A549 (cell line): ENCODE measurements at regions not wholly inside any gene's neighbourhood (a gene's known extent, or its start where the extent isn't known, plus 50 kb on each side); places are given as distances from the start of the nearest gene placed in this dataset.

Experiments
- ATAC-seq, 2 experiments: fragments of 200-7000 bp in 1 of 2; fragments of >200 bp in 1 of 2; cut with Nextera tagmentation in 1 of 2; cut with Tn5 transposase in 1 of 2; 3 replicates each; pipeline versions ENCODE4 v1.8.0 to v1.9.1; 2018 to 2020; ENCODE audit warnings: mild to moderate bottlenecking in 1 of 2, moderate library complexity in 1 of 2
- CTCF ChIA-PET: fragments of 300-600 bp; sonication (Branson Sonifier 250); formaldehyde crosslinking; extraction: SDS; loops from one replicate; lab custom pipeline; 2021; ENCODE audit warnings: antibody characterized with exemption, inconsistent platforms; lab: Yijun Ruan, JAX
- POLR2A ChIA-PET: fragments of 350-600 bp; formaldehyde crosslinking; extraction: SDS; loops from one replicate; lab custom pipeline; 2021; ENCODE audit warnings: antibody characterized with exemption, inconsistent platforms; lab: Yijun Ruan, JAX
- DNase-seq, 2 experiments: peaks; one replicate each; pipeline versions ENCODE4 v3.0.0 to v3.0.0-alpha.2; 2011 to 2016; ENCODE audit warnings: low read depth in 1 of 2, low spot score in 1 of 2
- FAIRE-seq: peaks from 2 replicates; lab custom pipeline; 2011; peaks lifted over from hg19 to GRCh38; lab: Jason Lieb, UNC
- H3K27ac ChIP-seq, 2 experiments: fragments of >200 bp; sonication (Bioruptor Twin); formaldehyde crosslinking; 3 replicates each; pipeline ENCODE4 v1.5.1; 2016 to 2017
- H3K4me1 ChIP-seq: fragments of >200 bp; sonication (Bioruptor Twin); formaldehyde crosslinking; 3 replicates; pipeline ENCODE4 v1.6.1; 2016
- H3K4me2 ChIP-seq: fragments of >200 bp; sonication (Bioruptor Twin); formaldehyde crosslinking; 3 replicates; pipeline ENCODE4 v1.6.1; 2016
- H3K4me3 ChIP-seq: fragments of >200 bp; sonication (Bioruptor Twin); formaldehyde crosslinking; 3 replicates; pipeline ENCODE4 v1.5.1; 2016
- H3K9me3 ChIP-seq: fragments of >200 bp; sonication (Bioruptor Twin); formaldehyde crosslinking; 3 replicates; pipeline ENCODE4 v1.6.1; 2016
- CBX8 ChIP-seq: fragments of 200-600 bp; sonication (generic); IDR thresholded peaks from 2 replicates; pipeline ENCODE4 v1.6.1; 2016
- CEBPB ChIP-seq, 2 experiments: fragments of >200 bp in 1 of 2; sonication (Bioruptor Twin) in 1 of 2; formaldehyde crosslinking in 1 of 2; IDR thresholded peaks; 2 replicates each; pipeline ENCODE4 v1.6.1; 2012 to 2016
- CHD2 ChIP-seq: fragments of 150-350 bp; IDR thresholded peaks from 2 replicates; pipeline ENCODE4 v1.6.1; 2014; ENCODE audit warnings: low read length; ENCODE audit not compliant: partially characterized antibody
- EHF ChIP-seq: fragments of 250-450 bp; sonication (Bioruptor Pico); IDR thresholded peaks from 2 replicates; pipeline ENCODE4 v1.5.0; 2020; ENCODE audit warnings: mild to moderate bottlenecking
- EHMT2 ChIP-seq: fragments of 200-600 bp; sonication (generic); IDR thresholded peaks from 2 replicates; pipeline ENCODE4 v1.6.1; 2016; ENCODE audit warnings: antibody characterized with exemption, low read depth, mild to moderate bottlenecking, moderate library complexity
- ESRRA ChIP-seq: fragments of 150-350 bp; IDR thresholded peaks from 2 replicates; pipeline ENCODE4 v1.6.1; 2014; ENCODE audit warnings: mild to moderate bottlenecking, low read length, borderline replicate concordance
- FOSB ChIP-seq: fragments of 250-450 bp; sonication (Bioruptor Pico); IDR thresholded peaks from 2 replicates; pipeline ENCODE4 v1.5.0; 2020; ENCODE audit warnings: mild to moderate bottlenecking, moderate library complexity
- FOSL2 ChIP-seq, 2 experiments: fragments of 450-650 bp in 1 of 2; fragments of >200 bp in 1 of 2; sonication (Bioruptor Twin) in 1 of 2; formaldehyde crosslinking; IDR thresholded peaks; 2 replicates each; pipeline versions ENCODE4 v1.5.0 to v1.6.1; 2016 to 2020; ENCODE audit warnings: mild to moderate bottlenecking in 1 of 2, moderate library complexity in 1 of 2
- HMGXB4 ChIP-seq: fragments of 250-450 bp; sonication (Bioruptor Pico); IDR thresholded peaks from 2 replicates; pipeline ENCODE4 v1.5.0; 2021; ENCODE audit warnings: mild to moderate bottlenecking, moderate library complexity, borderline replicate concordance
- JUNB ChIP-seq: fragments of >200 bp; sonication (Bioruptor Twin); formaldehyde crosslinking; IDR thresholded peaks from 2 replicates; pipeline ENCODE4 v1.6.1; 2016
- MAFK ChIP-seq: fragments of 450-650 bp; IDR thresholded peaks from 2 replicates; pipeline ENCODE4 v1.6.1; 2014; ENCODE audit not compliant: partially characterized antibody
- MAX ChIP-seq: IDR thresholded peaks from 2 replicates; pipeline ENCODE4 v1.6.1; 2012
- NR3C1 ChIP-seq: fragments of >200 bp; sonication (Bioruptor Twin); formaldehyde crosslinking; IDR thresholded peaks from 3 replicates; pipeline ENCODE4 v1.6.1; 2017
- PHF8 ChIP-seq: fragments of 200-600 bp; sonication (generic); IDR thresholded peaks from 2 replicates; pipeline ENCODE4 v1.6.1; 2016; ENCODE audit warnings: low read depth, mild to moderate bottlenecking, antibody characterized with exemption, moderate library complexity, borderline replicate concordance
- POLR2A ChIP-seq: IDR thresholded peaks from 2 replicates; pipeline ENCODE4 v1.6.1; 2012; ENCODE audit warnings: mild to moderate bottlenecking, low read length
- POLR2AphosphoS2 ChIP-seq: conservative IDR thresholded peaks from 2 replicates; pipeline ENCODE4 v1.6.1; 2012; ENCODE audit warnings: low read length, improper control_type of control experiment, inconsistent platforms
- RAD21 ChIP-seq, 2 experiments: fragments of >200 bp in 1 of 2; sonication (Bioruptor Twin) in 1 of 2; formaldehyde crosslinking in 1 of 2; IDR thresholded peaks in 1 of 2; conservative IDR thresholded peaks in 1 of 2; 2 replicates in 1 of 2; 3 replicates in 1 of 2; pipeline ENCODE4 v1.6.1; 2012 to 2018; ENCODE audit warnings: inconsistent platforms in 1 of 2
- RARB ChIP-seq: fragments of 250-450 bp; sonication (Bioruptor Pico); IDR thresholded peaks from 2 replicates; pipeline ENCODE4 v1.8.0; 2021; ENCODE audit warnings: mild to moderate bottlenecking, moderate library complexity
- SREBF2 ChIP-seq: fragments of 450-650 bp; IDR thresholded peaks from 2 replicates; pipeline ENCODE4 v1.6.1; 2014; ENCODE audit warnings: mild to moderate bottlenecking, moderate library complexity
- USF2 ChIP-seq: fragments of 450-650 bp; IDR thresholded peaks from 2 replicates; pipeline ENCODE4 v1.6.1; 2014; ENCODE audit warnings: antibody characterized with exemption
- ZFP36 ChIP-seq: fragments of 450-650 bp; IDR thresholded peaks from 2 replicates; pipeline ENCODE4 v1.6.1; 2014; ENCODE audit warnings: borderline replicate concordance; ENCODE audit not compliant: partially characterized antibody
- WGBS: methylation state at CpG from one replicate; pipeline ENCODE4 v1.1.6; 2017; ENCODE audit errors: missing lambda C conversion rate; 5-methylcytosine and 5-hydroxymethylcytosine counted together
- TF ChIP-seq, protein P1 (sequence below): IDR thresholded peaks from 2 replicates; pipeline ENCODE4 v1.6.1; 2012

DNA sequence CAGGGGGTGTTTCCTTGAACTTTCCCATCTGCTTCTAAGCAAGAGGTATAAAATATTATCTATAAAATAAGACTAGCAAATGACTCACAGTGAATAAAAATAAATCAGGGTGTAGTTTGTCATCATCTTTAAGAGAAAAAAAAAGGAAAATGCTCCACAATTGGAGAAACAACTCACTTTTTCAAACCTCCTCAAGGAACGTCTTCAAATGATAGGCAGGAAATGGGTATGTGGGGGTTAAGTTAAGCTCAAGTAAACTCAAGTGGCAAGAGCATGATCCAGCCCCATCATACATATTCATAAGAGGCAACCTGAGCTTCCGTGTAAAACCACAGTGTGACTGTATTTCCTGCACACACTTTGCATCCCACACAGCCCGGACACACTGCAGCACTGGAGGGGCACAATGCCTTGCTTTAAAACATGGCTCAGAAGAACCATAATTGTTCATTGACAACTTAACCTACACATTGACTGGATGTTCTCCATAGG is 58.5 kb upstream of the CEP85L start:
- peak overlapping the region; percentile 72 to 88 for H3K27ac ChIP-seq
- ChIA-PET POLR2A (interaction anchor here (0.8 to 2.3 kb wide), 3 partner anchors 23 to 184 kb away, joined by 3 to 8 read pairs (median 3); partner anchors contain the start of genes ASF1A and CEP85L), CTCF (no interaction called here)
- peak overlapping the region; percentile 93 for H3K4me2 ChIP-seq
- peak in 1 of 2 experiments; percentile 36 for DNase-seq
- peak in 1 of 2 experiments; percentile 55; a peak in 3 of 6 replicates for ATAC-seq
- TF ChIP-seq CHD2 = no peak
- TF ChIP-seq MAX = no peak
- no peak for TF ChIP-seq ZFP36
- TF ChIP-seq ESRRA = no peak
- TF ChIP-seq, all 56 proteins: peak for 0
- Histone ChIP-seq H3K9me3 (no peaks in the 10 kb centered on the region), H3K4me3 (peak overlapping the region; percentile 46), H3K4me1 (peaks cover 40% of the 10 kb centered on the region)
- no peak for FAIRE-seq
- 14% methylated on average over 3 of the region's 3 CpGs for WGBS

DNA sequence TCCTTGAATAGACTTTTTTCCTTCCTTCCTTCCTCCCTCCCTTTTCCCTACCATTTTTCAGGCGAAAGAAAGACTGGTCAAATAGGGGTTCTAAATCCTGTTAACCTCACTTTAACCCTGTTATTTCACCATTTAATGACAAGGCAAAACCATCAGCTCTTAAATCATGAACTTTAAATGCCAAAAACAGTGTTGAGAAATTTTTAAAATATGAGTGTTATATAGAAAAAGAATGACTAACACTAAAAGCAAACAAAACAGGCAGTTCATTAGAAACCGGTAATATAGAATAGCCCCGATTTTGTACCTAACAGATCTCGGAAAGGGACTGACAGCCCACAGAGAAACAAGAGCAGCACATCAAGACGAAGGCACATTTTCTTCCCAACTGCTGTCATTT is 57.4 kb upstream of the CEP85L start:
- peak in 1 of 2 experiments; percentile 54; a peak in 1 of 4 replicates for TF ChIP-seq CEBPB (IDR thresholded peaks at IDR 0.05)
- no peak for TF ChIP-seq NR3C1
- TF ChIP-seq MAFK = peak; percentile 54
- TF ChIP-seq JUNB = 0 out of 2 replicates have a peak, but pooled peaks have one; percentile 18
- no peak for TF ChIP-seq FOSL2 (IDR thresholded peaks at IDR 0.05)
- TF ChIP-seq FOSL2 (CRISPR knock-in tag; IDR thresholded peaks at IDR 0.05) = 0 out of 2 replicates have a peak, but pooled peaks have one; percentile 27
- no peak for TF ChIP-seq RAD21 (conservative IDR thresholded peaks at IDR 0.05 in 1 of 2, IDR thresholded peaks at IDR 0.05 in 1 of 2)
- peak; percentile 49; the same call in 1 of the 2 replicates for TF ChIP-seq RARB (CRISPR knock-in tag)
- Histone ChIP-seq H3K4me1 (peaks cover 40% of the 10 kb centered on the region), H3K27ac (peak overlapping the region; percentile 72 to 88), H3K4me3 (peak overlapping the region; percentile 46), H3K4me2 (peak overlapping the region; percentile 93), H3K9me3 (no peaks in the 10 kb centered on the region)
- ChIA-PET POLR2A (interaction anchor here (1.1 to 2.3 kb wide), 2 partner anchors 57 to 185 kb away, joined by 3 to 8 read pairs; partner anchors contain the start of genes ASF1A and CEP85L), CTCF (interaction anchor here (0.6 kb wide), 1 partner anchor 22 kb away, joined by 3 read pairs; no protein-coding TSS in a partner anchor)
- DNase-seq (peak in 1 of 2 experiments; percentile 57), ATAC-seq (peak; percentile 43 to 50; a peak in 4 of 6 replicates), FAIRE-seq (no peak)
- 6% methylated on average over 5 of the region's 5 CpGs for WGBS

DNA sequence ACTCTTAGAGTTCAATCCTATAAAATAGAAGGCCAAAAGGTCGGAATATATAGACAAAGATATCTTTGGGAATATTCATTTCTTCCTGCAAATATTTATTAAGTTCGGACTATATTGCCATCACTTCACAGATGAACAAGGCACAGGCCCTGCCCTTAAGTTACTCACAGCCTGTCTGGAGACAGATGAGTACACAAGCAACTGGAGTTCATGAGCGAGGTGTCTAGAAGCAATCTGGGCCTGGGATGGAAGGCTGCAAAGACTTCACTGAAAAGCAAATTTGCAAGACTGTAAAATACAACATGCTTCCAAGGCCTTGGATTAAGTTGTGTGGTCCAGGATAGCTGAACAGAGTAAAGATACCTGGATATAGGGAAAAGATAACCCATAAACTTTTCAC is 56.7 kb upstream of the CEP85L start:
- no peaks in the 10 kb centered on the region for H3K9me3 ChIP-seq
- peak in 1 of 2 experiments; percentile 58 for DNase-seq
- H3K4me3 ChIP-seq = peak overlapping the region; percentile 46; the same call in 2 of the 3 replicates
- ATAC-seq = peak in 1 of 2 experiments; percentile 62; a peak in 3 of 6 replicates
- ChIA-PET POLR2A (interaction anchor here (2.3 kb wide), 1 partner anchor 57 kb away, joined by 8 read pairs; the partner anchor contains the start of gene CEP85L), CTCF (no interaction called here)
- peak overlapping the region; percentile 64 to 88 for H3K27ac ChIP-seq
- H3K4me2 ChIP-seq = peak overlapping the region; percentile 93
- TF ChIP-seq CBX8 (no peak), POLR2A (no peak), HMGXB4 (no peak), FOSB (CRISPR knock-in tag) (no peak), PHF8 (no peak), SREBF2 (no peak), EHF (CRISPR knock-in tag) (no peak), USF2 (no peak), EHMT2 (no peak), POLR2AphosphoS2 (no peak)
- TF ChIP-seq, protein P1, sequence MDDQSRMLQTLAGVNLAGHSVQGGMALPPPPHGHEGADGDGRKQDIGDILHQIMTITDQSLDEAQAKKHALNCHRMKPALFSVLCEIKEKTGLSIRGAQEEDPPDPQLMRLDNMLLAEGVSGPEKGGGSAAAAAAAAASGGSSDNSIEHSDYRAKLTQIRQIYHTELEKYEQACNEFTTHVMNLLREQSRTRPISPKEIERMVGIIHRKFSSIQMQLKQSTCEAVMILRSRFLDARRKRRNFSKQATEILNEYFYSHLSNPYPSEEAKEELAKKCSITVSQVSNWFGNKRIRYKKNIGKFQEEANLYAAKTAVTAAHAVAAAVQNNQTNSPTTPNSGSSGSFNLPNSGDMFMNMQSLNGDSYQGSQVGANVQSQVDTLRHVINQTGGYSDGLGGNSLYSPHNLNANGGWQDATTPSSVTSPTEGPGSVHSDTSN = no peak
- peaks cover 40% of the 10 kb centered on the region for H3K4me1 ChIP-seq
- FAIRE-seq = no peak
- 31% methylated on average over 3 of the region's 3 CpGs for WGBS
